ENCODE measurements at regions not wholly inside any gene's neighbourhood (a gene's known extent, or its start where the extent isn't known, plus 50 kb on each side); places are given as distances from the start of the nearest gene placed in this dataset.
"Not testable (repeated sequence)": the region's sequence is repeated elsewhere in the genome, so short reads cannot be mapped to it uniquely, and the experiment has no call there.

GRCh38 chrX:50967736-50968135 lies 57.2 kb downstream of the BMP15 start:
- DNase-seq (ENCODE audit: low read depth in 4 of 4, low spot score in 2 of 4): no peak

GRCh38 chrX:50968871-50969635 lies 58.5 kb downstream of the BMP15 start:
- not testable (repeated sequence) for DNase-seq (ENCODE audit: low read depth in 4 of 4, low spot score in 2 of 4)

GRCh38 chrX:50971395-50971794 lies 60.9 kb downstream of the BMP15 start:
- no peak for DNase-seq (ENCODE audit: low read depth in 4 of 4, low spot score in 2 of 4)

- DNase-seq (ENCODE audit: low read depth in 4 of 4, low spot score in 2 of 4): no peak
These were observed 62.7 kb downstream of the BMP15 start for GRCh38 chrX:50973199-50973598.

GRCh38 chrX:50978920-50979682 lies 68.6 kb downstream of the BMP15 start:
- no peak for DNase-seq (ENCODE audit: low read depth in 4 of 4, low spot score in 2 of 4)

- DNase-seq (ENCODE audit: low read depth in 4 of 4, low spot score in 2 of 4): no peak
These were observed 69.7 kb downstream of the BMP15 start for GRCh38 chrX:50980251-50980650.

GRCh38 chrX:50988649-50989048 lies 78.1 kb downstream of the BMP15 start:
- DNase-seq (ENCODE audit: low read depth in 4 of 4, low spot score in 2 of 4): no peak

GRCh38 chrX:50996930-50997329 lies 86.4 kb downstream of the BMP15 start:
- no peak for DNase-seq (ENCODE audit: low read depth in 4 of 4, low spot score in 2 of 4)

GRCh38 chrX:51000384-51000783 lies 89.8 kb downstream of the BMP15 start:
- DNase-seq (ENCODE audit: low read depth in 4 of 4, low spot score in 2 of 4): not testable (repeated sequence)

GRCh38 chrX:51001733-51002632 lies 91.4 kb downstream of the BMP15 start:
- DNase-seq (ENCODE audit: low read depth in 4 of 4, low spot score in 2 of 4): peak in 1 of 4 donors; percentile 0

- no peak for DNase-seq (ENCODE audit: low read depth in 4 of 4, low spot score in 2 of 4)
These were observed 95.5 kb downstream of the BMP15 start for GRCh38 chrX:51006064-51006463.

GRCh38 chrX:51024106-51024696 lies 113.7 kb downstream of the BMP15 start:
- no peak for DNase-seq (ENCODE audit: low read depth in 4 of 4, low spot score in 2 of 4)

GRCh38 chrX:51026862-51027261 lies 116.3 kb downstream of the BMP15 start:
- no peak for DNase-seq (ENCODE audit: low read depth in 4 of 4, low spot score in 2 of 4)

- DNase-seq (ENCODE audit: low read depth in 4 of 4, low spot score in 2 of 4): no peak
These were observed 125.2 kb downstream of the BMP15 start for GRCh38 chrX:51035746-51036145.

- DNase-seq (ENCODE audit: low read depth in 4 of 4, low spot score in 2 of 4): no peak
These were observed 137.4 kb downstream of the BMP15 start for GRCh38 chrX:51047950-51048349.

- no peak for DNase-seq (ENCODE audit: low read depth in 4 of 4, low spot score in 2 of 4)
These were observed 143.2 kb downstream of the BMP15 start for GRCh38 chrX:51053741-51054140.

- no peak for DNase-seq (ENCODE audit: low read depth in 4 of 4, low spot score in 2 of 4)
These were observed 187.5 kb downstream of the BMP15 start for GRCh38 chrX:51098046-51098445.

- DNase-seq (ENCODE audit: low read depth in 4 of 4, low spot score in 2 of 4): not testable (repeated sequence)
These were observed 208.8 kb downstream of the BMP15 start for GRCh38 chrX:51119058-51119926.

- DNase-seq (ENCODE audit: low read depth in 4 of 4, low spot score in 2 of 4): not testable (repeated sequence)
These were observed 206.9 kb upstream of the NUDT10 start for GRCh38 chrX:51125743-51126142.

Measured in left renal cortex interstitium (tissue), 4 donors.